ENCODE measurements at regions not wholly inside any gene's neighbourhood (a gene's known extent, or its start where the extent isn't known, plus 50 kb on each side); places are given as distances from the start of the nearest gene placed in this dataset.

- no peak overlapping the region for H3K4me3 ChIP-seq
- intact Hi-C loops (cut with DNase I; ENCODE audit: low total_unique reads): no loop called here
- no peaks in the 10 kb centered on the region for H3K4me1 ChIP-seq
- H3K9me3 ChIP-seq: peaks cover 0 to 4% of the 10 kb centered on the region in 2 donors
- H3K27ac ChIP-seq: no peak overlapping the region
- no peak for TF ChIP-seq POLR2AphosphoS5 (IDR thresholded peaks at IDR 0.05)
- TF ChIP-seq POLR2A (IDR thresholded peaks at IDR 0.05): no peak
- no peak for TF ChIP-seq CTCF (IDR thresholded peaks at IDR 0.05)
- DNase-seq (ENCODE audit: low spot score in 2 of 2): no peak
- no peaks in the 10 kb centered on the region for H3K27me3 ChIP-seq
- no peaks in the 10 kb centered on the region for H3K36me3 ChIP-seq
Measured at GRCh38 chr1:38201431-38201830, 154.8 kb upstream of the POU3F1 start.

GRCh38 chr1:38198621-38199020 is 152.0 kb upstream of the POU3F1 start:
- TF ChIP-seq POLR2A (IDR thresholded peaks at IDR 0.05) (no peak), POLR2AphosphoS5 (IDR thresholded peaks at IDR 0.05) (no peak), CTCF (IDR thresholded peaks at IDR 0.05) (no peak)
- intact Hi-C loops (cut with DNase I; ENCODE audit: low total_unique reads): no loop called here
- Histone ChIP-seq H3K4me3 (no peak overlapping the region), H3K27ac (no peak overlapping the region), H3K36me3 (no peaks in the 10 kb centered on the region), H3K27me3 (no peaks in the 10 kb centered on the region), H3K9me3 (peaks cover 0 to 4% of the 10 kb centered on the region in 2 donors), H3K4me1 (no peaks in the 10 kb centered on the region)
- no peak for DNase-seq (ENCODE audit: low spot score in 2 of 2)

- no peaks in the 10 kb centered on the region for H3K27me3 ChIP-seq
- peaks cover 0 to 4% of the 10 kb centered on the region in 2 donors for H3K9me3 ChIP-seq
- intact Hi-C loops (cut with DNase I; ENCODE audit: low total_unique reads): no loop called here
- TF ChIP-seq POLR2AphosphoS5 (IDR thresholded peaks at IDR 0.05) (no peak), CTCF (IDR thresholded peaks at IDR 0.05) (no peak), POLR2A (IDR thresholded peaks at IDR 0.05) (no peak)
- H3K36me3 ChIP-seq: no peaks in the 10 kb centered on the region
- no peaks in the 10 kb centered on the region for H3K4me1 ChIP-seq
- no peak for DNase-seq (ENCODE audit: low spot score in 2 of 2)
- no peak overlapping the region for H3K4me3 ChIP-seq
- H3K27ac ChIP-seq: no peak overlapping the region
Measured at GRCh38 chr1:38198099-38198498, 151.5 kb upstream of the POU3F1 start.

GRCh38 chr1:38197312-38198061 is 150.9 kb upstream of the POU3F1 start:
- TF ChIP-seq CTCF (IDR thresholded peaks at IDR 0.05) (no peak), POLR2AphosphoS5 (IDR thresholded peaks at IDR 0.05) (no peak), POLR2A (IDR thresholded peaks at IDR 0.05) (no peak)
- Histone ChIP-seq H3K4me1 (no peaks in the 10 kb centered on the region), H3K27me3 (no peaks in the 10 kb centered on the region), H3K9me3 (peaks cover 0 to 4% of the 10 kb centered on the region in 2 donors), H3K27ac (no peak overlapping the region), H3K36me3 (no peaks in the 10 kb centered on the region), H3K4me3 (no peak overlapping the region)
- intact Hi-C loops (cut with DNase I; ENCODE audit: low total_unique reads): no loop called here
- no peak for DNase-seq (ENCODE audit: low spot score in 2 of 2)

- intact Hi-C loops (cut with DNase I; ENCODE audit: low total_unique reads): no loop called here
- TF ChIP-seq POLR2AphosphoS5 (IDR thresholded peaks at IDR 0.05) (no peak), POLR2A (IDR thresholded peaks at IDR 0.05) (no peak), CTCF (IDR thresholded peaks at IDR 0.05) (no peak)
- DNase-seq (ENCODE audit: low spot score in 2 of 2): no peak
Measured at GRCh38 chr1:38194472-38194871, 147.9 kb upstream of the POU3F1 start.

More at GRCh38 chr1:38194472-38194871, 147.9 kb upstream of the POU3F1 start:
- H3K4me1 ChIP-seq: no peaks in the 10 kb centered on the region
- H3K4me3 ChIP-seq: no peak overlapping the region
- H3K27ac ChIP-seq: no peak overlapping the region
- H3K27me3 ChIP-seq: no peaks in the 10 kb centered on the region
- H3K36me3 ChIP-seq: no peaks in the 10 kb centered on the region
- no peaks in the 10 kb centered on the region for H3K9me3 ChIP-seq

Measured in breast epithelium (tissue), 4 donors.